ENCODE measurements at regions not wholly inside any gene's neighbourhood (a gene's known extent, or its start where the extent isn't known, plus 50 kb on each side); places are given as distances from the start of the nearest gene placed in this dataset.
"Not testable (repeated sequence)": the region's sequence is repeated elsewhere in the genome, so short reads cannot be mapped to it uniquely, and the experiment has no call there.

GRCh38 chr4:186851291-186852072 is 127.8 kb upstream of the FAT1 start:
- no peak for DNase-seq

DNA sequence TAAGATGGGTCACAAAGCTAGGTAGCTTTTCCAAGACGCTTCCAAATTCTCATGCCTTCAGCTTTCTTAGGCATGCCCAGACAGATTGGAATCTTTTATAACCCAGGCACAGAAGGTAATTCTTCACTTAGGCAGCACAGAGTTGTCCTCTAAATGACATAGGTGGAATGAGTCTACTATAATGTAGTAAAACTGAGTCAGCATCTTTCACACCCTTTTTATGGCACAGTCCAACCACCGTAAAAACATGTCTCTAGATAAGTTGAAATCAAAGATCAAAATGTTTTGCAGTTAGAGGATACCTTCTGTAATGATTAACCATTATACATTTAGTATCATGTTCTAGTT is 128.4 kb upstream of the FAT1 start:
- no peak for DNase-seq

DNA sequence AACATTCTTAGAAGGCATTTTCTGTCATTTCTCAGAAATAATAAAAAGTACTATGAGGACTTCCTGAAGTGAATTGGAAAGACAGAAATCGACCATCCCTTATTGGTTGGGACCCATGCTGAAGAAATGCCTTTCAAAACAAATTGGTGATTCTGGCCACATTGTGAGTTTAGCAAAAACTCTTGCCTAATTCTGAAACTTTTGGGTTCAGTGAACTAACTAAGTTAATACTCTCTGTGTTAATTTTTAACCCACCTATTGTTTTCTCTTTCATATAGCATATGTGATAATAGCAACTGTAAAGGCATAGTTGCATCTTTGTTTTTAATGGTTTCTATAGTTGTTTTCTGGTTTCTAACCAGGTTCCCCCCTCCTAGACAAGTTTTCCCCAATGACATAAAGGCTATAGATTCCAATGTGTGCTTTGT is 129.3 kb upstream of the FAT1 start:
- DNase-seq, result no peak

GRCh38 chr4:186854256-186854655 is 130.6 kb upstream of the FAT1 start:
- no peak for DNase-seq

- no peak for DNase-seq
Observed at GRCh38 chr4:186855111-186855510, 131.5 kb upstream of the FAT1 start.

GRCh38 chr4:186857793-186858192 is 134.1 kb upstream of the FAT1 start:
- no peak for DNase-seq

GRCh38 chr4:186858355-186858754 is 134.7 kb upstream of the FAT1 start:
- DNase-seq, result no peak

DNA sequence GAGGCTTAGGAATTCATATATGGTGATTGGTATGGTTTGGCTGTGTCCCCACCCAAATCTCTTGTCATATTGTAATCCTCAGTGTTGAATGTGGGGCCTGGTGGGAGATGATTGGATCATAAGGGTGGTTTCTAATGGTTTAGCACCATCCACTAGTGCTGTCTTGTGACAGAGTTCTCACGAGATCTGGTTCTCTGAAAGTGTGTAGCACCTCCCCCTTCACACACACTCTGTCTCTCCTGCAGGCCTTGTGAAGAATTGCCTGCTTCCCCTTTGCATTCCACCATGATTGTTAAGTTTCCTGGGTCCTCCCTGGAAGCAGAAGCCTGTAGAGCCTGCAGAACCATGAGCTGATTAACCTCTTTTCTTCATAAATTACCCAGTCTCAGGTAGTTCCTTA is 135.8 kb upstream of the FAT1 start:
- DNase-seq, result no peak

DNA sequence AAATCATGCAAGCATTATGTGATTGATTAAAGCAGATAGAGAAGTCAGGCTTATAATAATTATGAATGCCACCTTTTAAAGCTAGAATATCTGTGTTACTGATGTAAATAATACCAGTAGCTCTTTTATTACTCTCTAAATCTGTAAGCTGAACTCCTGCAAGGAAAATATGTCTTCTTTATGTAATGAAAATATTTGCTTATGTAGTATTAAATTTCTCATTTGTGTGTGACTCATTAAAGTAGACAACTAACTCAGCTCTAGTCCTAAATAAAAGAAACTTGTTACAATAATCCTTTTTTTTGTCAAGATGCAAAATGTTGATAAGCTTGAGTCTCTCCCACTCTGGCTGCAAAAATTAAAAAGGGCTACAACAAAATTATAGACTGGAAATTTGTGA is 137.7 kb upstream of the FAT1 start:
- DNase-seq, result no peak

- no peak for DNase-seq
Observed at GRCh38 chr4:186871856-186872255, 148.2 kb upstream of the FAT1 start.

GRCh38 chr4:186873095-186873494 is 149.4 kb upstream of the FAT1 start:
- DNase-seq, result not testable (repeated sequence)

- no peak for DNase-seq
Observed at GRCh38 chr4:186875476-186875875, 151.8 kb upstream of the FAT1 start.

GRCh38 chr4:186876961-186877626 is 153.4 kb upstream of the FAT1 start:
- no peak for DNase-seq

- DNase-seq, result no peak
Observed at GRCh38 chr4:186878203-186878776, 154.6 kb upstream of the FAT1 start.

DNA sequence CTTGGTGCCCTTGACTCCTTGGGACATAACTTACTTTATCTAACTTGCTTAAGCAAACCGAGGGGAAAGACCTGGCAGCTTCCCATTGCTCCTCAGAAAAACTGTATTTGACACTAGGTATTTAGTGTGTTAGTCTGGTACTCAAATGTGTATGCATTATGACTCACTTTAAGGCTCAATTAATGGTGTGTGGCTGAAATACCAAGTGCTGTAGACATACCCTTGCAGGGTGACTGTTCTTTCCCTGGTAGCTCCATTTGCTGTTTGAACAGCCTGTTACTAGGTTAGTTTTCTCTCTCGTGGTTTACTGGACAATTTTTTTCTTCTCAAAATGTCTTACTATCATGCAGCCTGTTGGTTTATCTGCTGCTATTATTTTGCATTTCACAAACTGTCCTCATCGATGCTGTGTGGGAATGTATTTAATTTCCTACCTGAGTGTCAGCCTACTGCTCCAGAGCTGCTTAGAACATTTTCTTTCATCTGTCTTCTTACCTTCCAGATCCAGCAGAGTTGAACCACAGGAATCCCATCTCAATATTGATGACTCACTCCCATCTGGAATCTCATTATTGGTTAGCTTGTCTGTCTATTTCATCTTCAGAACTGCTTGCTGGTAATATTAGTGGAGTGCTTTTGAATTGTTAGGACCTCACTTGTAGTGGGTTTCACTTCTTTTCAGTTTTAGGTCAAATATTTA is 158.0 kb upstream of the FAT1 start:
- DNase-seq, result no peak

GRCh38 chr4:186882293-186882692 is 158.6 kb upstream of the FAT1 start:
- DNase-seq, result no peak

DNA sequence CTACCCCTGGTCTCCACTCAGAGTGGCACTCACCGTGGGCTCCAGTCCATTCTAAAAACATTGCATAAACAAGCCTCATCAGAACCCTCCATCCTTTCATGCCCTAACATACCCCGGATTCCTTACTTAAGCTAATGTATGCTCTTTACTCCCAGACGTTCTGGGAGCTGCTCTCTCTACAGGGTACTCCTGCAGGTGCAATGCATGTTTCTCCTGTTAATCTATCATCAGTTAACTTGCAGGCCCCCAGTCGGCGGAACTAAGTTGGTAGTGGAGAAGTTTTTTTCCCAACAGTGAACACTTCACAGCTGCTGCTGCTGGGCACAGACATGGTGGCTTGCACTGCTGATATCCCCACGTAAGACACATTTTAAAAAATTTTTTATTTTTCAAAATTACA is 161.6 kb upstream of the FAT1 start:
- DNase-seq, result no peak

- no peak for DNase-seq
Observed at GRCh38 chr4:186886759-186887158, 163.1 kb upstream of the FAT1 start.

GRCh38 chr4:186887291-186887700 is 163.6 kb upstream of the FAT1 start:
- DNase-seq, result no peak

DNA sequence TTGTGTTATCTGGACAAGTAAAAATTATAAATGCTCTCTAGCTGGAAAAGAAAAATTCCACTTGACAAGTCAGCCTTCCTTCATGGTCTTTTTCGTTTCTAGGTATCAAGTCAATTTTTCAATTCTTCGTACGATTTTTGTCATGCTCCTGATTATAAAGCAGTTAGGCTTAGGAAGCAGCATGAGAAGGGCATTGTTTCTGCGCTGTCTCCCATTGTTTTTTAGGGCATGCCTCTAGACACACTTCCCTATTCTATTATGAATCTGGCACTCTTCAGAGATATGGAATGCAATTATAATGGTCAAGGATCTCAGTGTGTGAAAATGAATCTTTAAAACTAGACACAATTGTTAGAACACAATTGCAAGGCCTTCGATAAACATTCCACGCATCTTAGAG is 164.1 kb upstream of the FAT1 start:
- DNase-seq, result no peak

- no peak for DNase-seq
Observed at GRCh38 chr4:186889876-186890643, 166.4 kb upstream of the FAT1 start.

GRCh38 chr4:186891859-186892486 is 168.3 kb upstream of the FAT1 start:
- no peak for DNase-seq
